BLaER1 (cell line): ENCODE measurements at regions not wholly inside any gene's neighbourhood (a gene's known extent, or its start where the extent isn't known, plus 50 kb on each side); places are given as distances from the start of the nearest gene placed in this dataset.
"Not testable (repeated sequence)": the region's sequence is repeated elsewhere in the genome, so short reads cannot be mapped to it uniquely, and the experiment has no call there.

Source experiments
- H3K27ac ChIP-seq: shearing (Covaris generic); formaldehyde crosslinking; 2 replicates; pipeline ENCODE4 v1.8.1; 2022
- H3K27me3 ChIP-seq: shearing (Covaris generic); formaldehyde crosslinking; 2 replicates; pipeline ENCODE4 v1.8.1; 2022
- H3K36me3 ChIP-seq: shearing (Covaris generic); formaldehyde crosslinking; 2 replicates; pipeline ENCODE4 v1.8.1; 2022
- H3K4me1 ChIP-seq: shearing (Covaris generic); formaldehyde crosslinking; 2 replicates; pipeline ENCODE4 v1.8.1; 2022
- H3K4me2 ChIP-seq: shearing (Covaris generic); formaldehyde crosslinking; 2 replicates; pipeline ENCODE4 v1.8.1; 2022
- H3K4me3 ChIP-seq: shearing (Covaris generic); formaldehyde crosslinking; 2 replicates; pipeline ENCODE4 v1.8.1; 2022
- H3K9ac ChIP-seq: shearing (Covaris generic); formaldehyde crosslinking; 2 replicates; pipeline ENCODE4 v1.8.1; 2022
- H3K9me3 ChIP-seq: shearing (Covaris generic); formaldehyde crosslinking; 2 replicates; pipeline ENCODE4 v1.8.1; 2022
- H4K20me1 ChIP-seq: shearing (Covaris generic); formaldehyde crosslinking; 2 replicates; pipeline ENCODE4 v1.8.1; 2022

DNA sequence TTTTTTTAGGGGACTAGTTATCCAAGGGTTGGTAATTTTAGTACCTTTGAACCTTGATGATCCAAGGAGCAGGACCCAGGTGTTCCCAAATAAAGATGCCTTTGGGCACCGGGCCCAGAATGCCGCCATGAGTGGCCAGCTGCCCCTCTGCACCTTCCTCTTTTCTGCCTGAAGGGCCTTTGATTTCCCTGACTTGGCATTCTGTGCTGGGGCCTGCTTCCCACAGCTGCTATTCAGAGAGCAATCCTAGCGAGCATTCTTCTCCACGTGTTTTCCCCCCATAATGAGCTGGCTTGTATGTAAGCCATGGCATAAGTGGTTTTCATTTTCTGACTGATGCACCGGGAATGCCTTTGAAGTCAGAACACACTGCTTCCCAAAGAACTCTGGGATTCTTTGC, 77.6 kb upstream of the FAM72C start:
- H3K27me3 ChIP-seq, H3K9me3 ChIP-seq, H3K4me2 ChIP-seq, H3K9ac ChIP-seq, H3K4me3 ChIP-seq, H4K20me1 ChIP-seq, H3K4me1 ChIP-seq, H3K36me3 ChIP-seq, H3K27ac ChIP-seq: not testable (repeated sequence)

DNA sequence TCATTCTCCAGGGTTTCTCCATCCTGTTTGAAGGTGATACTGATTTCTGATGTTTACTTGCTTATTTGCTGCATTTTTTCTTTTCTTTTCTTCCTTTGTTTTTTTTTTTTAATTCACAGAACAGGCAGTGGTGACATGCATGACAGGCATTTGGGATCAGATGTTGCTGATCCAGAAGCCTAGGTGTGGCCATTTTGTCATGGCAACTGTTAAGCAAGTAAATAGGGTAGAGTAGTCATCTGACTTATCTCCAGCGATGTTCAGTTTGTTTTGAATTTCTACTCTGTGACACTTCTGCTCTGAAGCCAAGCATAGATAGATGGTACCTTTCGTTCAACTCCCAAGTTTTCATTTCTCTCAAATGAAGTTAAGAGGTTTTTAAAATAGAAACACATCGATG, 74.9 kb upstream of the FAM72C start:
- not testable (repeated sequence) for H3K27me3 ChIP-seq, H3K9me3 ChIP-seq, H3K4me3 ChIP-seq, H3K4me2 ChIP-seq, H3K4me1 ChIP-seq, H4K20me1 ChIP-seq, H3K27ac ChIP-seq, H3K36me3 ChIP-seq, H3K9ac ChIP-seq

GRCh38 chr1:144045751-144046546, 74.2 kb upstream of the FAM72C start:
- not testable (repeated sequence) for H3K9ac ChIP-seq, H3K4me1 ChIP-seq, H3K36me3 ChIP-seq, H3K9me3 ChIP-seq, H3K27ac ChIP-seq, H3K4me3 ChIP-seq, H4K20me1 ChIP-seq, H3K4me2 ChIP-seq, H3K27me3 ChIP-seq

DNA sequence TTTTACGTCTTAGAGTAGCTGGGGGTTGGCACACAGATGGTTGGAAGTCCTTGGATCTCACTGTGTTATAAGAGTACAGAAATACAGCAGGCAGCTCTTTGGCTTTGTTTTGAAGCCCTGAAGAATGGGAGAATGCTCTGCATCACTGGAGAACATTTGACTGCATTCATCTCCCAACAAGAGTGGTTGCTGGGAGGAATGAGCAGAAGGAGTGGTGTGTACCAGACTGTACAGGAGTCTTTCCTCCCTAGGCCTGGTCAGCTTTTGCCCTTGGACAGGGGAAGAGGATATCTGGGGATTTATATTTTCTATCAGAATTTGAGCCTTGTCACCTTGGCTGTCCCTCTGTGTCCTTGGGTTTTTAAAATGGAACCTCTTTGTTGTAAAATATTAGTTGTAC, 70.5 kb upstream of the FAM72C start:
- not testable (repeated sequence) for H3K4me3 ChIP-seq, H3K27me3 ChIP-seq, H4K20me1 ChIP-seq, H3K4me2 ChIP-seq, H3K27ac ChIP-seq, H3K36me3 ChIP-seq, H3K9ac ChIP-seq, H3K9me3 ChIP-seq, H3K4me1 ChIP-seq

GRCh38 chr1:144040293-144040692, 68.5 kb upstream of the FAM72C start:
- H3K4me3 ChIP-seq, result not testable (repeated sequence)

DNA sequence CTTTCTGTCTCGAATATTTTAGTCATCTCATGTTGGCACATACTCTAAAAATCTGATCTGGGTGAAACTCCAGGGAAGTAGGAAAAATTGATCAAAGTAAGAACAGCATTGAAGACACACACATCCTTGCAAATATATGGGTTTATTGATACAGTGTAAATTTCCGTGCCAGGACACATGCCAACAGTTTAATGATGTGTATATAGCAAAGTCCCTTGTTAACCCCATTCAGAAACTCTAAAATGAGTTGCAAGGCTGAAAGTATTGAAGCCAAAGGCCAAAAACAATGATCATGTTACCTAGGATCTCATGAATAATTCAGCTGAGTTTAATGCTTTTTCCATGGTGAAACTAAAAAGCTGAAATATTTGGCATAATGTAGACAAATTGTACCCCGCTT, 62.3 kb upstream of the FAM72C start:
- H3K4me3 ChIP-seq, H4K20me1 ChIP-seq, H3K27ac ChIP-seq, H3K4me1 ChIP-seq, H3K27me3 ChIP-seq, H3K9ac ChIP-seq, H3K9me3 ChIP-seq, H3K4me2 ChIP-seq, H3K36me3 ChIP-seq: not testable (repeated sequence)

More at GRCh38 chr1:144040293-144040692, 68.5 kb upstream of the FAM72C start:
- not testable (repeated sequence) for H3K27me3 ChIP-seq, H3K4me2 ChIP-seq, H3K4me1 ChIP-seq, H4K20me1 ChIP-seq, H3K36me3 ChIP-seq, H3K9me3 ChIP-seq, H3K27ac ChIP-seq, H3K9ac ChIP-seq

- not testable (repeated sequence) for H3K27ac ChIP-seq, H3K9ac ChIP-seq, H4K20me1 ChIP-seq, H3K4me1 ChIP-seq, H3K4me3 ChIP-seq, H3K4me2 ChIP-seq, H3K36me3 ChIP-seq, H3K9me3 ChIP-seq, H3K27me3 ChIP-seq
Measured at GRCh38 chr1:144031550-144031949, 59.8 kb upstream of the FAM72C start.

GRCh38 chr1:144026022-144026421, 54.2 kb upstream of the FAM72C start:
- not testable (repeated sequence) for H3K27me3 ChIP-seq, H3K36me3 ChIP-seq, H4K20me1 ChIP-seq, H3K4me3 ChIP-seq, H3K9me3 ChIP-seq, H3K4me2 ChIP-seq, H3K27ac ChIP-seq, H3K4me1 ChIP-seq, H3K9ac ChIP-seq

DNA sequence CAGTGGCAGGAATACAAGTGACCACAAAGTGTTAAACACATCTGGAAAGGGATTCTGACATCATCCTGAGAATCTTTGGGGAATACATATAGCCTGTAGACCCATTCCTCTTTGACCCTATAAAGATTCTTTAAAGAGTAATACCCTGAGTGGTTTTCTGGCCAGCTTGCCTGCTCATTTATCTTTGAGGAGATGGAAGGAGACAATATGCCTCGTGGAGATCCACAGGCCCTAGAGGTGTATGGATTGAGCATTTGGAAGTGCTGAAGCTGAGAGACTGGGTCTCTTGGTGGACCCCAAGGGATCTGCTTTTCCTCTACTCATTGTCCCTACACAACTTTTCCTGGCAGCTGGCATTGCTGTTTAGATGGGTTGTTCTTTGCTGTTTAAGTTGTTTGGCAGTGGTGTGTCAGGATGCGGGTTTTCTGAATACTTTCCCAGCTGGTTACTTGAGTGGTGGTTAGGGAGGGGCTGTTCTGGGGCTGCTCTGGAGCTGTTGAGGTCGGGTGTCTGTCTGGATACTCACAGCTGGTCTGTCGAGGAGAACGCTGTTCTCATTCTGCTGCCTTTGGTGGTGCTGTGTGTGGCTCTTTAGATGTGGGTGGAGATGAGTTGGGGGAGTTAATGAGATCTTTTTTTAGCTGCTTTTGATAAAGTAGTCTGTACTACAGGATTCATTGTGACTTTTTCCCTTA, 50.1 kb upstream of the FAM72C start:
- not testable (repeated sequence) for H3K4me2 ChIP-seq, H3K36me3 ChIP-seq, H4K20me1 ChIP-seq, H3K9me3 ChIP-seq, H3K9ac ChIP-seq, H3K27ac ChIP-seq, H3K4me1 ChIP-seq, H3K27me3 ChIP-seq, H3K4me3 ChIP-seq
